HFF-Myc (cell line): ENCODE measurements at regions not wholly inside any gene's neighbourhood (a gene's known extent, or its start where the extent isn't known, plus 50 kb on each side); places are given as distances from the start of the nearest gene placed in this dataset.

ENCODE experiments used
- DNase-seq: peaks from one replicate; pipeline ENCODE4 v3.0.0-alpha.2; 2011; ENCODE audit warnings: low read depth; ENCODE audit errors: extremely low read depth
- H3K4me3 ChIP-seq: replicated peaks from 2 replicates; pipeline ENCODE4 v1.5.1; 2011; ENCODE audit warnings: low read depth, mild to moderate bottlenecking, control low read depth, low read length
- TF ChIP-seq, protein P1 (sequence below): IDR thresholded peaks from 2 replicates; pipeline ENCODE4 v1.5.1; 2012; ENCODE audit warnings: mild to moderate bottlenecking, low read depth, low read length, control low read depth; ENCODE audit errors: missing control alignments

DNA sequence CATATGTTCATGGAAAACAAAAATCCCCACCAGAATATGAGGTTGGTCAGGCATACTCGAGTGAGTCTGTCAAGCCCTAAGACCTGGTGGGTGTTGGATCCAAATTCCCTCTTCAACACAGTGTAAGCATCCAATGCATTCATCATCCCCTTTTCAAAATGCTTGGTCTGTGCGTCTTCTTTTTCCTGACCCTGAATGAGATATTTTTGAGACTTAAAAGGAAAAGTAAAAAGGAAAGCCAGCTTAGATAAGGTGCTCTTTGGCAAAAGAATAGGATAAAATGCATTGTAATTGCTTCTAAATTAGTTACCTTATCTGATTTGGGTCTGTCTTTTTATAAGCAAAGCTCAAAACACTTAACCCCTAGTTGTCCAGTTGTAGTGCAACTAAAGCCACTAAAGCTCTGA is 331.5 kb downstream of the PTEN start:
- TF ChIP-seq, protein P1, sequence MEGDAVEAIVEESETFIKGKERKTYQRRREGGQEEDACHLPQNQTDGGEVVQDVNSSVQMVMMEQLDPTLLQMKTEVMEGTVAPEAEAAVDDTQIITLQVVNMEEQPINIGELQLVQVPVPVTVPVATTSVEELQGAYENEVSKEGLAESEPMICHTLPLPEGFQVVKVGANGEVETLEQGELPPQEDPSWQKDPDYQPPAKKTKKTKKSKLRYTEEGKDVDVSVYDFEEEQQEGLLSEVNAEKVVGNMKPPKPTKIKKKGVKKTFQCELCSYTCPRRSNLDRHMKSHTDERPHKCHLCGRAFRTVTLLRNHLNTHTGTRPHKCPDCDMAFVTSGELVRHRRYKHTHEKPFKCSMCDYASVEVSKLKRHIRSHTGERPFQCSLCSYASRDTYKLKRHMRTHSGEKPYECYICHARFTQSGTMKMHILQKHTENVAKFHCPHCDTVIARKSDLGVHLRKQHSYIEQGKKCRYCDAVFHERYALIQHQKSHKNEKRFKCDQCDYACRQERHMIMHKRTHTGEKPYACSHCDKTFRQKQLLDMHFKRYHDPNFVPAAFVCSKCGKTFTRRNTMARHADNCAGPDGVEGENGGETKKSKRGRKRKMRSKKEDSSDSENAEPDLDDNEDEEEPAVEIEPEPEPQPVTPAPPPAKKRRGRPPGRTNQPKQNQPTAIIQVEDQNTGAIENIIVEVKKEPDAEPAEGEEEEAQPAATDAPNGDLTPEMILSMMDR = no peak
- DNase-seq = no peak
- no peak overlapping the region for H3K4me3 ChIP-seq

DNA sequence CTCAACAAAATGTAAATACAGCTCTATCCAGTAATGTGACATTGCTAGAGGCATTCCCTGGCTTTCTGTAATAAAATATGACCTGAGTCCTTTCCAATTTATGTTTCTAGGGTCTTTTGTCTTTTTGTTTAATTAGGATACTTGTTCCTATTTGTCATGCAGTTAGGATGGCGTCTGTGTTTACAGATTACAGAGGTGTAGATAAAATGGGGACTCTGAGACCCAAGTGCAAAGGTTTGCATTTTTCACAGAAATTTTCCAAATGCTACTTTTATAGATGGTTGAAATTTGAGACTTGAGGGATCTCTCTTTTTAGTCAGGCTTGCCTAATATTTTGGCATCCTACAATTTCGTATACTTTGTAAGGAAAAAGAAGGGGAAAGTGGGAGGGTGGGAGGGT is 332.4 kb downstream of the PTEN start:
- no peak for DNase-seq
- TF ChIP-seq, protein P1 = no peak
- no peak overlapping the region for H3K4me3 ChIP-seq

DNA sequence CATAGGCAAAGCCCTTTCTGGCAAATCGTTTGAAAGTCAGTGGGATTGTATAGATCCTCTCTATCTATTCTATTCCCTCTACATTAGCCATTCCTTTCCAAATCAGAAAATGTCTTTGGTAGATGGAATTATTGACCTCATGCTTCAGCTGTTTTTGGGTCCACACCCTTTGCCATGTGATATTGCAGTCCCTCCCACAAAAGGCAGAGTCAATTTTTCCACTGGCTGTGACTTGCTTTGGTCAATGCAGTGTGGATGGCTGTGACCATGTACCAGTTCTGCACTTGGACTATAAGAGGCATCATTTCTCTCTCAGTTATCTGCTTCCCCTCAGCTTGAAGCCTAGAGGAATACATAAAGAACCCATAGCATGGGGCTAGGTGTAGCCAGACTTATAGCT is 332.9 kb downstream of the PTEN start:
- TF ChIP-seq, protein P1 = no peak
- H3K4me3 ChIP-seq = no peak overlapping the region
- no peak for DNase-seq

DNA sequence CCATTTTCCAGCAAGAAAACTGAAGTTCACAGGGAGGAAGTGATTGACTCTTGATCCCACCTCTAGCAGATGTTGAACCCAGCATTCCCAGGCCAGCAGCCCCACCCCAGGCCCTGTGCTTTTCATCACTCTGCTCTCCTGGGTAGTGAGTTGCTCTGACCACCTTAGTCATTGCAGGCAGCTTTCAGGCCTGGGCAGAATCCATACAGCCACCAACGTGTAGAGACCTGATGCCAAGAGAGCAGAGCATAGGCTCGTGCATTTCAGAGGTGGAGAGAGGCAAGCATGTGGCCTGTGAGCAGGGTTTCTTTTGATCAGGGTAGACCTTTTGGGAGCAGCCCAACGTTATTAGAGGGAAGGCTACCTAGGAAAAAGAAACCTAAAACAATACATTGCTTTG is 334.6 kb downstream of the PTEN start:
- DNase-seq = no peak
- TF ChIP-seq, protein P1 = no peak
- no peak overlapping the region for H3K4me3 ChIP-seq

DNA sequence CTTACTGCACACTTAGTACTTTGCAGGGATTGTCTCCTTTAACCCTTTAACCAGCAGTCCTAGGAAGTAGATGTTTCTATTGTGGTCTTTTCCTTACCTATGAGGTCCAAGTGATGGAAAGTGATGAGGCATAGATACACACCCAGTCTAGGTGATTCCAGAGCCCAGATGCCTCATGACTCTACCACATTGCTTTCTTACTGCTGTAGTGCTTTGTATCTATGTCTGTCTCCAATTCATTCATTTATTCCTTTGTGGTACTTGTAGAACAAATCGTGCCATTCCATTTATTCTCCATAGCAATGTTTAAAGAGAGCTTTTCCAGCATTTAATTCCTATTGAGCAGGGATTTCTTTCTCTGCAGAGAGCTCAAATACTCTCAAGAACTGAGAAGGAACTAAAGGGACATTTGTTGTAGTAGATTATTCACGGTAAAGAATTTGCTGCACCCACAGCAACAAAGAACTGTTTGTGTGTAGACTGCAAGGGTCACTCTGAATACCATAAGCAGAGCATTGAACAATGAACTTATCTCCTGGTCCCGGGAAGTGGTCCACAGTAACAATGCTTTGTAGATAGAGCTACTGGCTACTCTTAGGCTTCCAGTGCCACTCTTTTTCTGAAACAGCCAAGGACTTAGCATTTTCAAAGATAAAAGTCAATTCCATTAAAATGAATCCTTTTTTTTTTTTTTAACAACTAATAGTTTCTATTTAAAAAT is 337.0 kb downstream of the PTEN start:
- DNase-seq = no peak
- TF ChIP-seq, protein P1 = no peak
- no peak overlapping the region for H3K4me3 ChIP-seq

DNA sequence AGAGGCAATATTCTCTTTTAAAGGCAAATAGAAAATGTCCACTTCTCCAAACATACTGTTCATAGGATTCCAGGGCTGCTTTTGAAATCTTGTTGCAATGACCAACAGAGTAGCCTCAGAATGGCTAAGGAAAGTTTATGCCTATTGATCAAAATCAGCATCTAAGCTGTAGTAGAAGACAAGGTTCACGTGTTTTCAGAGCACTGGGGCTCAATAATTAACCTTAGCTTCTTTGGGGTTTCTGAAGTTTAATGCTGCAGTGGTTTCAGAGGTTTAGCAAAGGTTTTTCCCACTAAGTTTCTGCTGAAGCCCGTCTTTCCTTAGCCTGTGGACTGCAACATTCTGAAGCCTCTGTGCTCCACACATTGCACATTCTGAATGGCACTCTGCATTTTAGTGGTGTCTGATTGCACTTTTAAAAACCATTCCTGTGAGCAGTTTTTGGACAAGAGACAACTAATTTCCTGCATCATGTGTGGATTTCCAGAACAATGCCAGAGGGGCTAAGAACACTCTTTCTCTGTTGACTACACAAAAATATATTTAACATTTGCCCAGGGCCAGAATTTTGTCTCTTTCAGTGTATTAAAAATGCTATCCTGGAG is 342.5 kb downstream of the PTEN start:
- no peak for DNase-seq
- no peak overlapping the region for H3K4me3 ChIP-seq
- TF ChIP-seq, protein P1 = no peak
